Activated CD4-positive, alpha-beta T cell treated with anti-CD3 and anti-CD28 coated beads, Interleukin-2, amount 50 U/mL, for 24 hours (primary cell): ENCODE measurements at regions not wholly inside any gene's neighbourhood (a gene's known extent, or its start where the extent isn't known, plus 50 kb on each side); places are given as distances from the start of the nearest gene placed in this dataset.

Experiments used
- DNase-seq, 2 donors: peaks; one replicate each; pipeline ENCODE4 v3.0.0-alpha.2; 2020; ENCODE audit warnings: low read depth in 1 of 2, low spot score in 1 of 2

GRCh38 chr2:11040992-11041391, 114.3 kb upstream of the SLC66A3 start:
- DNase-seq = no peak

GRCh38 chr2:11042841-11043240, 112.4 kb upstream of the SLC66A3 start:
- DNase-seq = no peak

GRCh38 chr2:11043245-11043644, 112.0 kb upstream of the SLC66A3 start:
- DNase-seq = no peak

GRCh38 chr2:11044201-11044600, 111.1 kb upstream of the SLC66A3 start:
- DNase-seq = no peak

GRCh38 chr2:11045294-11045693, 110.0 kb upstream of the SLC66A3 start:
- no peak for DNase-seq

GRCh38 chr2:11048335-11049008, 106.8 kb upstream of the SLC66A3 start:
- no peak for DNase-seq

GRCh38 chr2:11050565-11050964, 104.7 kb upstream of the SLC66A3 start:
- DNase-seq = no peak

GRCh38 chr2:11051280-11051679, 104.0 kb upstream of the SLC66A3 start:
- no peak for DNase-seq

- DNase-seq = no peak
Observed at GRCh38 chr2:11053546-11053945, 101.7 kb upstream of the SLC66A3 start.

- DNase-seq = no peak
Observed at GRCh38 chr2:11054783-11055678, 100.2 kb upstream of the SLC66A3 start.

- no peak for DNase-seq
Observed at GRCh38 chr2:11055679-11056215, 99.5 kb upstream of the SLC66A3 start.

- DNase-seq = no peak
Observed at GRCh38 chr2:11056614-11057013, 98.7 kb upstream of the SLC66A3 start.

GRCh38 chr2:11057031-11057430, 98.2 kb upstream of the SLC66A3 start:
- DNase-seq = no peak

GRCh38 chr2:11058129-11058528, 97.1 kb upstream of the SLC66A3 start:
- DNase-seq = no peak

- DNase-seq = no peak
Observed at GRCh38 chr2:11060376-11061169, 94.7 kb upstream of the SLC66A3 start.

- DNase-seq = no peak
Observed at GRCh38 chr2:11065833-11066485, 89.3 kb upstream of the SLC66A3 start.

- DNase-seq = no peak
Observed at GRCh38 chr2:11067221-11068078, 87.8 kb upstream of the SLC66A3 start.

GRCh38 chr2:11068079-11068741, 87.1 kb upstream of the SLC66A3 start:
- no peak for DNase-seq

GRCh38 chr2:11068856-11069526, 86.3 kb upstream of the SLC66A3 start:
- no peak for DNase-seq
